ENCODE measurements at regions not wholly inside any gene's neighbourhood (a gene's known extent, or its start where the extent isn't known, plus 50 kb on each side); places are given as distances from the start of the nearest gene placed in this dataset.

GRCh38 chr2:144206019-144206418 is 313.9 kb downstream of the ZEB2 start:
- no CpG with 5 or more reads among the region's 2 CpGs for WGBS (ENCODE audit: extremely low coverage, insufficient read length, low lambda C conversion rate)
- H3K27ac Mint-ChIP-seq: no peak overlapping the region
- no peak for DNase-seq
- no peak overlapping the region for H4K91ac ChIP-seq (ENCODE audit: insufficient read length, low read depth, low read length)
- H3K27ac ChIP-seq (ENCODE audit: insufficient read length, low read depth, low read length): no peak overlapping the region
- H3K9me3 Mint-ChIP-seq: no peaks in the 10 kb centered on the region
- no peak overlapping the region for H3K4me3 Mint-ChIP-seq
- no peak overlapping the region for H2BK12ac ChIP-seq (ENCODE audit: insufficient read length, low read depth, low read length)
- H3K27me3 Mint-ChIP-seq (ENCODE audit: low read depth): no peaks in the 10 kb centered on the region
- no peaks in the 10 kb centered on the region for H3K4me1 ChIP-seq (ENCODE audit: insufficient read depth, low read length)
- H2BK120ac ChIP-seq (ENCODE audit: low read depth, low read length, poor library complexity, severe bottlenecking): no peak overlapping the region
- no peaks in the 10 kb centered on the region for H3K23me2 ChIP-seq (ENCODE audit: insufficient read length, low read depth, low read length, poor library complexity, severe bottlenecking)
- H3K9ac ChIP-seq (ENCODE audit: extremely low read depth, insufficient read length, low read length): no peak overlapping the region
- H3K9me3 ChIP-seq (ENCODE audit: control insufficient read depth, low read depth, low read length): no peaks in the 10 kb centered on the region
- H3K14ac ChIP-seq (ENCODE audit: insufficient read depth, low read length): no peak overlapping the region
- H3K4me1 Mint-ChIP-seq: no peaks in the 10 kb centered on the region
- H3K56ac ChIP-seq (ENCODE audit: insufficient read length, low read depth, low read length): no peak overlapping the region
- no peak overlapping the region for H3K4ac ChIP-seq (ENCODE audit: low read depth, low read length)
- H3K79me1 ChIP-seq (ENCODE audit: insufficient read depth, low read depth, low read length, poor library complexity, severe bottlenecking): no peaks in the 10 kb centered on the region
- H4K8ac ChIP-seq (replicated peaks; ENCODE audit: insufficient read length, low read depth, low read length): no peak overlapping the region
- H3K18ac ChIP-seq (ENCODE audit: insufficient read length, low read depth, low read length): no peak overlapping the region
- H3K4me2 ChIP-seq (ENCODE audit: insufficient read depth, insufficient read length, low read length): no peak overlapping the region
- no peak overlapping the region for H2BK15ac ChIP-seq (ENCODE audit: low read depth, low read length)
- H2BK5ac ChIP-seq (ENCODE audit: insufficient read length, low read length): no peak overlapping the region
- TF ChIP-seq CTCF (conservative IDR thresholded peaks at IDR 0.05): no peak
- H2AK5ac ChIP-seq (ENCODE audit: insufficient read length, low read length): no peak overlapping the region
- H3T11ph ChIP-seq (ENCODE audit: low read length): no peak overlapping the region
- no peak overlapping the region for H4K5ac ChIP-seq (ENCODE audit: insufficient read length, low read depth, low read length)
- no peak overlapping the region for H2AFZ ChIP-seq (ENCODE audit: low read length)
- peaks cover 0 to 9% (median 0%) of the 10 kb centered on the region in 3 experiments; a peak in 3 of 7 replicates for H3K36me3 Mint-ChIP-seq (ENCODE audit: insufficient read depth in 1 of 3, low read depth in 3 of 3)
- H2BK20ac ChIP-seq (ENCODE audit: low read depth, low read length, poor library complexity, severe bottlenecking): no peak overlapping the region
- H3K79me2 ChIP-seq (ENCODE audit: insufficient read depth, low read length): no peaks in the 10 kb centered on the region
- no peaks in the 10 kb centered on the region for H4K20me1 ChIP-seq (ENCODE audit: control insufficient read depth, insufficient read depth, insufficient read length)
- no peaks in the 10 kb centered on the region for H3K27me3 ChIP-seq (ENCODE audit: insufficient read depth, low read length)
- H3K23ac ChIP-seq (ENCODE audit: insufficient read length, low read depth, low read length): no peak overlapping the region

All from H9 (cell line).